NT2/D1 (cell line): ENCODE measurements at regions not wholly inside any gene's neighbourhood (a gene's known extent, or its start where the extent isn't known, plus 50 kb on each side); places are given as distances from the start of the nearest gene placed in this dataset.

Experiments used
- SUZ12 ChIP-seq: IDR thresholded peaks from 2 replicates; pipeline ENCODE4 v1.6.1; 2011; ENCODE audit not compliant: insufficient read length, insufficient read depth; ENCODE audit errors: extremely low read depth
- YY1 ChIP-seq: IDR thresholded peaks from 2 replicates; pipeline ENCODE4 v1.6.1; 2011; ENCODE audit not compliant: insufficient read length, insufficient read depth
- ZNF274 ChIP-seq: IDR thresholded peaks from 2 replicates; pipeline ENCODE4 v1.6.1; 2011; ENCODE audit warnings: mild to moderate bottlenecking, low read depth, low read length

DNA sequence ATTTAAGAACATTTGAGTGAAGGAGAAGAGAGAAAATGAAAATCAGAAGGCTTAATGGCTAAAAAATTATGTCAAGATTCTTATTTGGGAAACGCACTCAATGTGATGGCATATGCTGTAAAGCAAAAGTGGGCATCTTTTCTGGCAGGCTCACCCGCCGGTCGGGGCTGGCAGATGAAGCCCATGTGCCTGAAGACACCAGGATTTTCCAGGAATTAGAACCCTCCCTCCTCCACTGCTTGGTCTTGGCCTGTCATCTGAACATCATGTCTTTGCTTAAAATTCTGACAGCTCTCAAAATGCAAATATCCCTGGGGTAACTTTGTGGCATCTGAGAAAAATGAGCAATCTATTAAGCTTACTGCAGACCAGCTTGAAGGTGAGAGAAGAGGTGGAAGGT, 337.9 kb downstream of the IRX1 start:
- TF ChIP-seq SUZ12 (no peak), YY1 (no peak), ZNF274 (no peak)
